ENCODE measurements at regions not wholly inside any gene's neighbourhood (a gene's known extent, or its start where the extent isn't known, plus 50 kb on each side); places are given as distances from the start of the nearest gene placed in this dataset.

DNA sequence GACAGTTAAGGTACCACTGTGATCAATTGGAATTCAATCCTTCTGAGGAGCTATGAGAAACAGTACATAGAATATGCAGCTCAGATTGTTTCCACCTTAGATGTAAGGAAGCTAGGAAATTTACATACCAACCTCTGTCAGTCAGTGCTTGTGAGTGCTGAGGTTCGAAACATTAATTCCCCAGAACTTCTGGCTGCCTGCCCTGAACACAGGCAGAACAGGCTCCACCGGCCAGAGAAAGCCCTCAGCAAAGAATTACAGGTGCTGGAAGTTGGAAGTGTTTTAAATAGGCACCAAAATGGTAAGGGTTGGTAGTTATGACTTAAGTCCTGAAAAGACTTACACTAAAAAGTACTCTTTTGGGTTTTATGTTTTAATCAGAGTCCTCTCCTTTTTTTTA lies 651.8 kb downstream of the C4orf33 start:
- no peak for DNase-seq (ENCODE audit: extremely low spot score, unreplicated experiment)
- Mint-ChIP-seq H3K27me3 (ENCODE audit: unreplicated experiment) (peaks cover 5% of the 10 kb centered on the region), H3K27ac (ENCODE audit: unreplicated experiment) (no peak overlapping the region), H3K9me3 (ENCODE audit: unreplicated experiment) (no peaks in the 10 kb centered on the region), H3K4me3 (ENCODE audit: unreplicated experiment) (no peak overlapping the region), H3K4me1 (ENCODE audit: unreplicated experiment) (no peaks in the 10 kb centered on the region), H3K36me3 (ENCODE audit: unreplicated experiment) (no peaks in the 10 kb centered on the region)
- TF ChIP-seq, protein P1, sequence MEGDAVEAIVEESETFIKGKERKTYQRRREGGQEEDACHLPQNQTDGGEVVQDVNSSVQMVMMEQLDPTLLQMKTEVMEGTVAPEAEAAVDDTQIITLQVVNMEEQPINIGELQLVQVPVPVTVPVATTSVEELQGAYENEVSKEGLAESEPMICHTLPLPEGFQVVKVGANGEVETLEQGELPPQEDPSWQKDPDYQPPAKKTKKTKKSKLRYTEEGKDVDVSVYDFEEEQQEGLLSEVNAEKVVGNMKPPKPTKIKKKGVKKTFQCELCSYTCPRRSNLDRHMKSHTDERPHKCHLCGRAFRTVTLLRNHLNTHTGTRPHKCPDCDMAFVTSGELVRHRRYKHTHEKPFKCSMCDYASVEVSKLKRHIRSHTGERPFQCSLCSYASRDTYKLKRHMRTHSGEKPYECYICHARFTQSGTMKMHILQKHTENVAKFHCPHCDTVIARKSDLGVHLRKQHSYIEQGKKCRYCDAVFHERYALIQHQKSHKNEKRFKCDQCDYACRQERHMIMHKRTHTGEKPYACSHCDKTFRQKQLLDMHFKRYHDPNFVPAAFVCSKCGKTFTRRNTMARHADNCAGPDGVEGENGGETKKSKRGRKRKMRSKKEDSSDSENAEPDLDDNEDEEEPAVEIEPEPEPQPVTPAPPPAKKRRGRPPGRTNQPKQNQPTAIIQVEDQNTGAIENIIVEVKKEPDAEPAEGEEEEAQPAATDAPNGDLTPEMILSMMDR (IDR thresholded peaks at IDR 0.05): no peak

- no peaks in the 10 kb centered on the region for H3K9me3 Mint-ChIP-seq (ENCODE audit: unreplicated experiment)
- TF ChIP-seq, protein P1 (IDR thresholded peaks at IDR 0.05): no peak
- H3K4me3 Mint-ChIP-seq (ENCODE audit: unreplicated experiment): no peak overlapping the region
Measured at GRCh38 chr4:129748991-129749390, 653.0 kb downstream of the C4orf33 start.

DNA sequence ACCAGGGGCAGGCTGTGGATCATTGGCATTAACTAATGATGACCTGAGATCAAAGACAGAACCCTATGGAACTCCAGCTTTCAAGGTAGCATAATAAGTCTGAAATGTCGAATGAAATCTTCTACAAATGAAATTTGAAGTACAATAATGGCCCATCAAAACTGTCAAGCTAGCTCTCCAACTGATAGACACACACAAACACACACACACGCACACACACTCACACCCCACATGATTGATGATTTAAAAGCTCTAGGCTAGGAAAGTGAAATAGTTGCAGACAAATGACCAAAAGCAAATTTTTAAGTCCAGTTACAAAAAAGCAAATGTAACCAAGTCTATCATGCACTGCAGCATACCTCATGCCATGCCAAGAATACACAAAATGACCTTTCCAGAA lies 655.7 kb downstream of the C4orf33 start:
- no peaks in the 10 kb centered on the region for H3K4me1 Mint-ChIP-seq (ENCODE audit: unreplicated experiment)
- H3K4me3 Mint-ChIP-seq (ENCODE audit: unreplicated experiment): no peak overlapping the region
- DNase-seq (ENCODE audit: extremely low spot score, unreplicated experiment): no peak
- no peak overlapping the region for H3K27ac Mint-ChIP-seq (ENCODE audit: unreplicated experiment)
- TF ChIP-seq, protein P1 (IDR thresholded peaks at IDR 0.05): no peak
- H3K9me3 Mint-ChIP-seq (ENCODE audit: unreplicated experiment): no peaks in the 10 kb centered on the region
- peaks cover 6% of the 10 kb centered on the region for H3K27me3 Mint-ChIP-seq (ENCODE audit: unreplicated experiment)
- no peaks in the 10 kb centered on the region for H3K36me3 Mint-ChIP-seq (ENCODE audit: unreplicated experiment)

More at GRCh38 chr4:129748991-129749390, 653.0 kb downstream of the C4orf33 start:
- Mint-ChIP-seq H3K27me3 (ENCODE audit: unreplicated experiment) (peaks cover 6% of the 10 kb centered on the region), H3K27ac (ENCODE audit: unreplicated experiment) (no peak overlapping the region), H3K4me1 (ENCODE audit: unreplicated experiment) (no peaks in the 10 kb centered on the region), H3K36me3 (ENCODE audit: unreplicated experiment) (no peaks in the 10 kb centered on the region)
- no peak for DNase-seq (ENCODE audit: extremely low spot score, unreplicated experiment)

GRCh38 chr4:129783596-129783995 lies 687.6 kb downstream of the C4orf33 start:
- no peak overlapping the region for H3K4me3 Mint-ChIP-seq (ENCODE audit: unreplicated experiment)
- H3K36me3 Mint-ChIP-seq (ENCODE audit: unreplicated experiment): no peaks in the 10 kb centered on the region
- no peaks in the 10 kb centered on the region for H3K4me1 Mint-ChIP-seq (ENCODE audit: unreplicated experiment)
- no peaks in the 10 kb centered on the region for H3K9me3 Mint-ChIP-seq (ENCODE audit: unreplicated experiment)
- H3K27me3 Mint-ChIP-seq (ENCODE audit: unreplicated experiment): no peaks in the 10 kb centered on the region
- TF ChIP-seq, protein P1 (IDR thresholded peaks at IDR 0.05): no peak
- DNase-seq (ENCODE audit: extremely low spot score, unreplicated experiment): no peak
- no peak overlapping the region for H3K27ac Mint-ChIP-seq (ENCODE audit: unreplicated experiment)

- Mint-ChIP-seq H3K27ac (ENCODE audit: unreplicated experiment) (no peak overlapping the region), H3K4me1 (ENCODE audit: unreplicated experiment) (no peaks in the 10 kb centered on the region), H3K9me3 (ENCODE audit: unreplicated experiment) (peaks cover 6% of the 10 kb centered on the region), H3K4me3 (ENCODE audit: unreplicated experiment) (no peak overlapping the region), H3K27me3 (ENCODE audit: unreplicated experiment) (no peaks in the 10 kb centered on the region), H3K36me3 (ENCODE audit: unreplicated experiment) (no peaks in the 10 kb centered on the region)
- DNase-seq (ENCODE audit: extremely low spot score, unreplicated experiment): no peak
- TF ChIP-seq, protein P1 (IDR thresholded peaks at IDR 0.05): no peak
Measured at GRCh38 chr4:129788486-129788885, 692.5 kb downstream of the C4orf33 start.
